Fibroblast of lung (primary cell): ENCODE measurements at regions not wholly inside any gene's neighbourhood (a gene's known extent, or its start where the extent isn't known, plus 50 kb on each side); places are given as distances from the start of the nearest gene placed in this dataset.
A peak's percentile ranks its signal among the peaks of the same experiment; 100 is the strongest.

Experiments used
- DNase-seq, 2 donors: peaks; one replicate each; pipeline versions ENCODE4 v3.0.0 to v3.0.0-alpha.2; 2010; ENCODE audit warnings: low read depth in 2 of 2
- H2AFZ ChIP-seq: 2 replicates; pipeline ENCODE4 v1.5.1; 2012; ENCODE audit warnings: low read length, control low read depth, inconsistent platforms
- H3K27ac ChIP-seq: 2 replicates; pipeline ENCODE4 v1.5.1; 2011; ENCODE audit warnings: low read length, control low read depth; ENCODE audit not compliant: insufficient read depth
- H3K27me3 ChIP-seq: 2 replicates; pipeline ENCODE4 v1.5.1; 2011; ENCODE audit warnings: mild to moderate bottlenecking, low read length; ENCODE audit not compliant: control insufficient read depth, insufficient read depth
- H3K36me3 ChIP-seq: 2 replicates; pipeline ENCODE4 v1.5.1; 2011; ENCODE audit warnings: low read length; ENCODE audit not compliant: control insufficient read depth, insufficient read depth
- H3K4me1 ChIP-seq: 2 replicates; pipeline ENCODE4 v1.5.1; 2011; ENCODE audit warnings: low read length; ENCODE audit not compliant: control insufficient read depth, insufficient read depth; ENCODE audit errors: extremely low read depth
- H3K4me2 ChIP-seq: 2 replicates; pipeline ENCODE4 v1.5.1; 2011; ENCODE audit warnings: low read length, control low read depth; ENCODE audit not compliant: insufficient read depth; ENCODE audit errors: extremely low read depth
- H3K4me3 ChIP-seq, 4 experiments: fragments of 200-600 bp in 1 of 4; sonication (generic) in 1 of 4; replicated peaks in 1 of 4; 2 replicates each; pipeline ENCODE4 v1.5.1; 2011 to 2016; ENCODE audit warnings: low read length in 4 of 4, low read depth in 3 of 4, mild to moderate bottlenecking in 3 of 4, control low read depth in 2 of 4, inconsistent platforms in 1 of 4, mixed read lengths in 1 of 4; ENCODE audit not compliant: insufficient read depth in 1 of 4; ENCODE audit errors: control extremely low read depth in 1 of 4
- H3K79me2 ChIP-seq: 2 replicates; pipeline ENCODE4 v1.5.1; 2012; ENCODE audit warnings: mild to moderate bottlenecking, low read length, inconsistent platforms; ENCODE audit not compliant: control insufficient read depth, insufficient read depth
- H3K9ac ChIP-seq: 2 replicates; pipeline ENCODE4 v1.5.1; 2011; ENCODE audit warnings: mild to moderate bottlenecking, low read length, control low read depth; ENCODE audit not compliant: insufficient read depth
- H3K9me3 ChIP-seq: 2 replicates; pipeline ENCODE4 v1.5.1; 2012; ENCODE audit warnings: low read depth, low read length; ENCODE audit not compliant: control insufficient read depth, insufficient read depth
- H4K20me1 ChIP-seq: 2 replicates; pipeline ENCODE4 v1.5.1; 2011; ENCODE audit warnings: low read length; ENCODE audit not compliant: control insufficient read depth, insufficient read depth; ENCODE audit errors: extremely low read depth
- CTCF ChIP-seq, 2 donors: IDR thresholded peaks in 1 of 2; conservative IDR thresholded peaks in 1 of 2; 1 replicate in 1 of 2; 2 replicates in 1 of 2; pipeline ENCODE4 v1.5.1; 2011 to 2012; ENCODE audit warnings: low read length in 2 of 2, control low read depth in 1 of 2, inconsistent platforms in 1 of 2, low read depth in 1 of 2, mild to moderate bottlenecking in 1 of 2
- EZH2 ChIP-seq: IDR thresholded peaks from 2 replicates; pipeline ENCODE4 v1.5.1; 2012; ENCODE audit warnings: low read length, control low read depth, mild to moderate bottlenecking; ENCODE audit errors: missing control alignments

GRCh38 chr3:59117396-59117795 lies 67.6 kb upstream of the CFAP20DC start:
- no peak overlapping the region for H3K27ac ChIP-seq
- H3K9ac ChIP-seq: no peak overlapping the region
- no peak overlapping the region for H3K4me3 ChIP-seq
- H2AFZ ChIP-seq: no peak overlapping the region
- H3K4me2 ChIP-seq: no peak overlapping the region
- DNase-seq: no peak
- H3K9me3 ChIP-seq: no peaks in the 10 kb centered on the region
- TF ChIP-seq CTCF (conservative IDR thresholded peaks at IDR 0.05 in 1 of 2, IDR thresholded peaks at IDR 0.05 in 1 of 2; ENCODE audit: low read depth in 1 of 2, low read length in 2 of 2): no peak
- no peak for TF ChIP-seq EZH2
- no peaks in the 10 kb centered on the region for H3K4me1 ChIP-seq
- no peaks in the 10 kb centered on the region for H3K79me2 ChIP-seq
- H3K36me3 ChIP-seq: no peaks in the 10 kb centered on the region
- no peaks in the 10 kb centered on the region for H3K27me3 ChIP-seq
- H4K20me1 ChIP-seq: no peaks in the 10 kb centered on the region

GRCh38 chr3:59116233-59116537 lies 66.4 kb upstream of the CFAP20DC start:
- TF ChIP-seq EZH2 (no peak), CTCF (conservative IDR thresholded peaks at IDR 0.05 in 1 of 2, IDR thresholded peaks at IDR 0.05 in 1 of 2; ENCODE audit: low read depth in 1 of 2, low read length in 2 of 2) (no peak)
- H3K9ac ChIP-seq: no peak overlapping the region
- no peaks in the 10 kb centered on the region for H3K4me1 ChIP-seq
- H3K4me3 ChIP-seq: no peak overlapping the region
- H3K9me3 ChIP-seq: no peaks in the 10 kb centered on the region
- no peaks in the 10 kb centered on the region for H3K36me3 ChIP-seq
- H2AFZ ChIP-seq: no peak overlapping the region
- no peaks in the 10 kb centered on the region for H4K20me1 ChIP-seq
- H3K79me2 ChIP-seq: no peaks in the 10 kb centered on the region
- H3K4me2 ChIP-seq: no peak overlapping the region
- H3K27ac ChIP-seq: no peak overlapping the region
- no peak for DNase-seq
- H3K27me3 ChIP-seq: no peaks in the 10 kb centered on the region

- DNase-seq: peak in 1 of 2 donors; percentile 69
- peak overlapping the region in 2 of 4 experiments; percentile 3 to 13 for H3K4me3 ChIP-seq
- no peak for TF ChIP-seq CTCF (conservative IDR thresholded peaks at IDR 0.05 in 1 of 2, IDR thresholded peaks at IDR 0.05 in 1 of 2; ENCODE audit: low read depth in 1 of 2, low read length in 2 of 2)
- TF ChIP-seq EZH2: no peak
- H3K36me3 ChIP-seq: no peaks in the 10 kb centered on the region
- H3K27ac ChIP-seq: no peak overlapping the region
- no peaks in the 10 kb centered on the region for H3K4me1 ChIP-seq
- peak overlapping the region; percentile 19 for H3K4me2 ChIP-seq
- no peaks in the 10 kb centered on the region for H4K20me1 ChIP-seq
- no peaks in the 10 kb centered on the region for H3K27me3 ChIP-seq
- H3K9ac ChIP-seq: no peak overlapping the region
- peak overlapping the region; percentile 46 for H2AFZ ChIP-seq
- no peaks in the 10 kb centered on the region for H3K79me2 ChIP-seq
- no peaks in the 10 kb centered on the region for H3K9me3 ChIP-seq
Observed at GRCh38 chr3:59115364-59116232, 65.8 kb upstream of the CFAP20DC start.
